ENCODE measurements at regions not wholly inside any gene's neighbourhood (a gene's known extent, or its start where the extent isn't known, plus 50 kb on each side); places are given as distances from the start of the nearest gene placed in this dataset.

DNA sequence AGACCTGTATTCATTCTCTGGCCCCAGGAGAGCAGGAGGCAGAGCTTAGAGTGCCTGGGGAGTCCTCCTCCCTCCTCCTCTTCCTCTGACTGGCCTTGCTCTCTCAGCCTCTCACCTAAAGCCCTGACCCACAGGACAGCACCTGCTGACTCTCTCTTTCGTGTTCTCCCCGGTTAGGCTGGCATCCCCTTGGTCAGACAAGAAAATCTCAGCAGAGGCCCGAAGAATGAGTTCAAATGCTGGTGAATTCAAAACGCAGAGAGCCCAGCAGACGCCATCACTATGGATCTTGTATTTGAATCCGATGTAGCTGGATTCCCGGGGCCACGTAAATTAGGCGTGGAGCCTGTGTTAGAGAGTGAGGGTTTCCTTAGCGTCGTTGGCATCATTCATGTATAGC lies 255.3 kb downstream of the KLF6 start:
- TF ChIP-seq POLR2A (IDR thresholded peaks at IDR 0.05) (no peak), CTCF (IDR thresholded peaks at IDR 0.05) (no peak)
